Uterus (tissue), 2 donors: ENCODE measurements at regions not wholly inside any gene's neighbourhood (a gene's known extent, or its start where the extent isn't known, plus 50 kb on each side); places are given as distances from the start of the nearest gene placed in this dataset.

Experiments
- POLR2A ChIP-seq, 2 donors: fragments of 450-650 bp; IDR thresholded peaks; one replicate each; pipeline ENCODE4 v1.6.1; 2016; ENCODE audit warnings: antibody characterized with exemption in 2 of 2, mild to moderate bottlenecking in 1 of 2, moderate library complexity in 1 of 2
- TF ChIP-seq, protein P1 (sequence below), 4 experiments: fragments of 200-600 bp in 2 of 4; fragments of 450-650 bp in 2 of 4; sonication (generic) in 2 of 4; IDR thresholded peaks; one replicate each; pipeline ENCODE4 v1.5.1; 2016 to 2019; ENCODE audit warnings: antibody characterized with exemption in 4 of 4, mild to moderate bottlenecking in 2 of 4, moderate library complexity in 1 of 4

DNA sequence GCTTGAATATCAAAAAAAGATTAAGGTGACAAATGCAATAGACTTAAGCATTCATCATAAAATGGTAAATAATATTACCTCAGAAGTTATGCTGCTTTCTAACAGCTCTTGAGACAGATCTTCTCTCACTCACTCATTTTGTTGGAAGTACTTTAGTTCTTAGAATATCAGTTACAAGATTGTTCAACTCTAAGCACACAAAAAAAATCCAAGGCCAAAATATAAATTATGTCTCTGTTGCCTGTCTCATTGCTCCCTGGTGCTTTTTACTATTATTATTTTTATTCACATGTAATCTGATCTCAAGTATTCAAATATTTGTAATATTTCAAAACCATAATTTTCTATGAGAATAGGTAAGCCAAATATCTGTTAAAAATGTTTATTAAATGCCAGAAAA lies 259.4 kb upstream of the HSF2 start:
- TF ChIP-seq, protein P1, sequence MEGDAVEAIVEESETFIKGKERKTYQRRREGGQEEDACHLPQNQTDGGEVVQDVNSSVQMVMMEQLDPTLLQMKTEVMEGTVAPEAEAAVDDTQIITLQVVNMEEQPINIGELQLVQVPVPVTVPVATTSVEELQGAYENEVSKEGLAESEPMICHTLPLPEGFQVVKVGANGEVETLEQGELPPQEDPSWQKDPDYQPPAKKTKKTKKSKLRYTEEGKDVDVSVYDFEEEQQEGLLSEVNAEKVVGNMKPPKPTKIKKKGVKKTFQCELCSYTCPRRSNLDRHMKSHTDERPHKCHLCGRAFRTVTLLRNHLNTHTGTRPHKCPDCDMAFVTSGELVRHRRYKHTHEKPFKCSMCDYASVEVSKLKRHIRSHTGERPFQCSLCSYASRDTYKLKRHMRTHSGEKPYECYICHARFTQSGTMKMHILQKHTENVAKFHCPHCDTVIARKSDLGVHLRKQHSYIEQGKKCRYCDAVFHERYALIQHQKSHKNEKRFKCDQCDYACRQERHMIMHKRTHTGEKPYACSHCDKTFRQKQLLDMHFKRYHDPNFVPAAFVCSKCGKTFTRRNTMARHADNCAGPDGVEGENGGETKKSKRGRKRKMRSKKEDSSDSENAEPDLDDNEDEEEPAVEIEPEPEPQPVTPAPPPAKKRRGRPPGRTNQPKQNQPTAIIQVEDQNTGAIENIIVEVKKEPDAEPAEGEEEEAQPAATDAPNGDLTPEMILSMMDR (IDR thresholded peaks at IDR 0.05): no peak
- no peak for TF ChIP-seq POLR2A (IDR thresholded peaks at IDR 0.05)
